ENCODE measurements at regions not wholly inside any gene's neighbourhood (a gene's known extent, or its start where the extent isn't known, plus 50 kb on each side); places are given as distances from the start of the nearest gene placed in this dataset.
"Not testable (repeated sequence)": the region's sequence is repeated elsewhere in the genome, so short reads cannot be mapped to it uniquely, and the experiment has no call there.

GRCh38 chr2:147325990-147326389 lies 518.8 kb upstream of the ACVR2A start:
- DNase-seq (ENCODE audit: low read depth in 2 of 3, low spot score in 1 of 3) = no peak

DNA sequence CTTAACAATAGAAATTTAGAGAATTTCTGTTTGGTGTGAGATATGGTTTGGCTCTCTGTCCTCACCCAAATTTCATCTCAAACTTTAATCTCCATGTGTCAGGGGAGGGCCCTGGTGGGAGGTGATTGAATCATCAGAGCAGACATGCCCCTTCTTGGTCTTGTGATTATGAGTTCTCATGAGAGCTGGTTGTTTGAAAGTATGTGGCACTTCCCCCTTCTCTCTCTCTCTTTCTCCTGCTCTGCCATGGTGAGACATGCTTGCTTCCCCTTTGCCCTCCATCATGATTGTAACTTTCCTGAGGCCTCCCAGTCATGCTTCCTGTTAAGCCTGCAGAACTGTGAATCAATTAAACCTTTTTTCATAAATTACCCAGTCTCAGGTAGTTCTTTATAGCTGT lies 524.7 kb upstream of the ACVR2A start:
- DNase-seq (ENCODE audit: low read depth in 2 of 3, low spot score in 1 of 3) = no peak

DNA sequence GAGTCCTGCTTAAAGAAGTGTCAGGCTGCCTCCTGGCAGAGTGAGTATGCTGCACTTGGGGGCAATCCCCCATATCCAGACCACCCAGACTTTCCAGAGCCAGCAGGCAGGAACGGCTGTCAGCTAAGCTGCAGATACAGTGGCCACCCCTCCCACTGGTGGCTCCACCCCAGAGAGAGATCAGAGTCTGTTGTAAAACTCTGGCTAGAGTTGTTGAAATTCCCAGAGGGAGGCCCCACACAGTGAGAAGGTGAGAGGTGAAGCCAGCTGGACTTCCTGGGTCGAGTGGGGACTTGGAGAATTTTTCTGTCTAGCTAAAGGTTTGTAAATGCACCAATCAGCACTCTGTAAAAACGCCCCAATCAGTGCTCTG lies 533.8 kb upstream of the ACVR2A start:
- no peak for DNase-seq (ENCODE audit: low read depth in 2 of 3, low spot score in 1 of 3)

DNA sequence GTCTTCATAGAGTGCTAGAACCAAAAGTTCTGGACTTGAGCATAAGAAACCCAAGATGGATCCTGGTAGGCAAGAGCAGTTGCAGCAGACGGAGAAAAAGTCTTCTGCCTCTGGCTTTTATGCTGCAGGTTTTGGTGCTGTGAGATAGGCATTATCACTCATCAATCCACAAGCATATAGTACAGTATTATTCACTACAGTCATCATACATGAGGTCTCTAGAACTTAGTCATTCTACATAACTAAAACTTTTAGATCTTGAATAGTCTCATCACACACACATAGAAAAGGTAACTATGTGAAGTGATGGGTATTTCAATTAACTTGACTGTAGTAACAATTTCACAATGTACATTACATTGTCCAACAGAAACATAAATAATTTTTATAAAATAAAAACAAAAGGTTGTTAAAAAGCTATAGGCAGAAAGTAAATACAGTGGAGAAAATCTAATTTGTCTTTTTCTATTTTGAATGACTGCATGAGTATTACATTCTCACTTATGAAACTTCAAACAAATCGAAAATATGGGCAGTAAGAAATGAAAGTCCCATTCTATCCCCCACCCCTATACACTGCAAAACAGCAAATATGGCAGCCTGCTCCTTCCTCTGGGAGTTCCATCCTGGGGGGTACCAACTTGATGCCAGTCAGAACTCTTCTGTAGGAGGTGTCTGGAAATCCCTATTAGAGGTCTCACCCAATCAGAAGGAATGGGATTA lies 534.3 kb upstream of the ACVR2A start:
- DNase-seq (ENCODE audit: low read depth in 2 of 3, low spot score in 1 of 3) = no peak

DNA sequence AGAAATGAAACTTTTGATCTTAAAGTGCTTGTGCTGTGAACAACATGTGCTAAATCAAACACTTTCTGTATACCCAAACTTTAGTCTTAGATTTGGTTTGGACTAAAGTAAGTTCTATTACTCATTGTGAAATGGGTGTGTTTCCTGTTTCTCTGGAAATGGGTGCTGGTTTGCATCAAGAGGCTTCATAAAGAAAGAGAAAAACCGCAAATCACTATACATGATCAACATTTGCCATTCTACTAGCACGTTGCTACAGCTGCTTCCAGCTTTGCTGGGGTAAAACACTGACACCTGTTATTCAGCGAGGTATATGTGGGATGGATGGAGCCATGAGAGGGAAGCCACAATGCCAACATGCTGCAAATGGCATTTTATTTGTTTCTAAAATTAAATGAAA lies 547.0 kb upstream of the ACVR2A start:
- DNase-seq (ENCODE audit: low read depth in 2 of 3, low spot score in 1 of 3) = peak in 2 of 3 donors; percentile 16 to 30

- no peak for DNase-seq (ENCODE audit: low read depth in 2 of 3, low spot score in 1 of 3)
These were observed 549.9 kb upstream of the ACVR2A start for GRCh38 chr2:147294825-147295392.

- DNase-seq (ENCODE audit: low read depth in 2 of 3, low spot score in 1 of 3) = no peak
These were observed 550.6 kb upstream of the ACVR2A start for GRCh38 chr2:147293991-147294824.

GRCh38 chr2:147288131-147288530 lies 556.7 kb upstream of the ACVR2A start:
- DNase-seq (ENCODE audit: low read depth in 2 of 3, low spot score in 1 of 3) = no peak

GRCh38 chr2:147275943-147276342 lies 568.9 kb upstream of the ACVR2A start:
- DNase-seq (ENCODE audit: low read depth in 2 of 3, low spot score in 1 of 3) = no peak

- no peak for DNase-seq (ENCODE audit: low read depth in 2 of 3, low spot score in 1 of 3)
These were observed 571.2 kb upstream of the ACVR2A start for GRCh38 chr2:147273628-147274027.

- DNase-seq (ENCODE audit: low read depth in 2 of 3, low spot score in 1 of 3) = no peak
These were observed 571.7 kb upstream of the ACVR2A start for GRCh38 chr2:147273106-147273505.

DNA sequence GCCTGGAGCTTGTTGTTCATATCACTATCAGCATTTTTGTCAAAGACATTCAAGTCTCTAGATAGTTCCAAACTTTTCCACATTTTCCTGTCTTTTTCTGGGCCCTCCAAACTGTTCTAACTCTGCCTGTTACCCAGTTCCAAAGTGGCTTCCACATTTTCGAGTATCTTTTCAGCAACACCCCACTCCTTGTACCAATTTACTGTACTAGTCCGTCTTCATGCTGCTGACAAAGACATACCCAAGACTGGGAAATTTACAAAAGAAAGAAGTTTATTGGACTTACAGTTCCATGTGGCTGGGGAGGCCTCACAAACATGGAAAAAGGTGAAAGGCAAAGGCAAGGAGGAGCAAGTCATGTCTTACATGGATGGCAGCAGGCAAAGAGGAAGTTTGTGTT lies 575.2 kb upstream of the ACVR2A start:
- not testable (repeated sequence) for DNase-seq (ENCODE audit: low read depth in 2 of 3, low spot score in 1 of 3)

DNA sequence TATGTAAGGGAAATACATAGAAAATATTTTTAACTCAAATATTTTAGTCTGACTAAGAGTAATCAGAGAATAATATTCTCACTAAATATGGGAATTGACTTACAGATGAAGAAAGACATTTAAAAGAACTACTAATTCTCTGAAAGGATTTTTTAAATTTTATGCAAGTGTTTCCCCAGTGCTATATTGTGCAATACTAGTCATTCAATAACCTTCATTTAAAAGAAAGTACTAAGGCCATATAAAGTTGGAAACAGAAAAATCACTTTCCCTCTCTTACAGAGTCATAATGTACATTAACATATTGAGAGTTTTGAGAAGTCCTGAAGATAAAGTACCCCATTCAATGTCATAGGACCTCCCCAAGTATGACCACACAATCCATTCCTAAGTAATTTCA lies 584.6 kb upstream of the ACVR2A start:
- no peak for DNase-seq (ENCODE audit: low read depth in 2 of 3, low spot score in 1 of 3)

DNA sequence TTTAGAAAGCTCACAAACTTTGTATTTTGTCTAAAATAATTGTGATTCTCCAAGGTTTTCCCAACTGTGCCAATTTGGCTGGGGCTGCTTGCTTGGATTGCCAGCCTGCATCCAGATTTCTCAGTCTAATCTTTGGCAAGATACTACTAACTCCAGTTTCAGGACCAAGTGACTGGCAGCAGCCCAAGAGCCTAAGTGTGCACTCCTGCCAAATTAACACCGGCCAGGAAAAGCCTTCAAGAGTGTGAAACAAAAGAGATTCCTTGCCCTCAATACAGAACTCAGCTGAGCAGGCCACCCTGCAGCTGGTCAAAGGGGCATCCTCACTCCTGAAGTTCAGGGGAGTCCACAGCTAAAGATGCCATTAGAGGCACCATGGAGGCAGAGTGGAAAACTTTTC lies 589.0 kb upstream of the ACVR2A start:
- no peak for DNase-seq (ENCODE audit: low read depth in 2 of 3, low spot score in 1 of 3)

GRCh38 chr2:147250652-147251356 lies 594.0 kb upstream of the ACVR2A start:
- no peak for DNase-seq (ENCODE audit: low read depth in 2 of 3, low spot score in 1 of 3)

DNA sequence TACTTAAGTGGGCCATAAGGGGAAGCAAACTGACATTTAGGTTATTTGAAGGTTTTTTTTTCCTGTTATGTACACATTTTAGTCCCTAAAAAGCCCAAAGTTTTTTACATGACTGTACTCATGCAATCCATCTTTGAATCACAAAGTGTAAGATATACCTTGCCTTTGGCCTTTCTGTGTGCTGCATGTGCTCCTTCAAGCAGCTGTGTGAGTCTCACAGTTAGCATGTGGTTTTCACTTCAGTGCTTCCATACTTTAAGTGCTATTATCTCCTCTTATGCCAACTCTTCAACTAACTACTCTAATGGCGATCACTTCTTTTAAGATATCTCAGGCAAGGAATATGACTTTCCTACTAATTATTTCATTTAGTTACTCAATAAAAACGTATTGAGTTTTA lies 597.1 kb upstream of the ACVR2A start:
- DNase-seq (ENCODE audit: low read depth in 2 of 3, low spot score in 1 of 3) = no peak

GRCh38 chr2:147242445-147242844 lies 602.4 kb upstream of the ACVR2A start:
- no peak for DNase-seq (ENCODE audit: low read depth in 2 of 3, low spot score in 1 of 3)

DNA sequence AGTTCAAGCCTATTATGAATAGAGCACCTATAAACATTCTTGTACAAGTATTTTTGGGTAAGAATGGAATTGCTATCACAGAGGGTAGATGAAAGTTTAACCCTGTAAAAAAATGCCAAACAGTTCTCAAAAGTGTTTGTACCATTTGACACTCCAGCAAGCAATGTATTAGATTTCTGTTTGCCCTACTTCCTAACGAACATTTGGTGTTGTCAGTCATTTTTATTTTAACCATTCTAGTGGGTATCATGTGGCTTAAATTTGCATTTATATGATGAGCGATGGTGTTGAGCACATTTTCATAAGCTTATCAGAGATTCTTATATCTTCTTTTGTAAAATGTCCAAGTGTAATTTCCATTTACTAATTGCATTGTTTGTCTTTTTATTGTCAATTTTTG lies 608.2 kb upstream of the ACVR2A start:
- no peak for DNase-seq (ENCODE audit: low read depth in 2 of 3, low spot score in 1 of 3)

- DNase-seq (ENCODE audit: low read depth in 2 of 3, low spot score in 1 of 3) = no peak
These were observed 612.6 kb upstream of the ACVR2A start for GRCh38 chr2:147232225-147232669.

DNA sequence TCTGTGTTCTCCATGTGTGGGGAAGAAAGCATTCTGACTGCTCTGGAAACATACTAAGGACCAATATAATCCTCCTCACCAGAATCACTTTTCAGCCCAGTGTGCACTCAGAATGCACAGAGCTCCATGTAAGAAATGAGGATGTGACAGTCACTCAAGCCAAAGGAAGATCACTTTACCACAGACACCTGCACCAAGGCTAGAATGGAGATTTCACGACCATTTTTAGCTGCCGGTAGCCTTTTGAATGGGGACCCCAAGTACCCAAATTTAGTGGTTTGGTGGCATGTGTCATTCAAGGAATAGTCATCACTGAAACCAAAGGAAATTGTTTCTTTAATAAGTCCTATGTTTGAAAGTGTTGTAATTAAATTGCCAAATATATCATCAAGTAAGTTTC lies 613.2 kb upstream of the ACVR2A start:
- no peak for DNase-seq (ENCODE audit: low read depth in 2 of 3, low spot score in 1 of 3)

GRCh38 chr2:147231081-147231480 lies 613.7 kb upstream of the ACVR2A start:
- no peak for DNase-seq (ENCODE audit: low read depth in 2 of 3, low spot score in 1 of 3)

DNA sequence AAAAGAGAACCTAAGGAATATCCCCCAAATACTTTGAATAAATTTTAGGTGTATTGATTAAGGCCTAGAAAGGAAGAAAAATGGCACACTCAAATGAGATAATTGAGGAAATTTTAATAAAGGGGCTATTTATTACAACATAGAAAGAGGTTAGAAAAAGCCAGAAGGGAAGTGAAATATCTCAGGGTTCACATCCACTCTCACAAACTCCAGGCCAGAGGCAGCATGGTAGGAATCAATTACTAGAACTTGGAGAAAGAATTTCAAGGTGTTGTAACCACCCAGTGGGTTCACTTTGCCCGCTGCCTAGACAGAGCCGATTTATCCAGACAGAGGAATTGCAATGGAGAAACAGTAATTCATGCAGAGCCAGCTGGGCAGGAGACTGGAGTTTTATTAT lies 617.5 kb upstream of the ACVR2A start:
- no peak for DNase-seq (ENCODE audit: low read depth in 2 of 3, low spot score in 1 of 3)

Measured in stimulated activated CD4-positive, alpha-beta T cell treated with anti-CD3 and anti-CD28 coated beads, Interleukin-12 subunit alpha, Interleukin-12 subunit beta, amount 100 ng/mL, for 48 hours (primary cell).